Uterus (tissue), 2 donors: ENCODE measurements at regions not wholly inside any gene's neighbourhood (a gene's known extent, or its start where the extent isn't known, plus 50 kb on each side); places are given as distances from the start of the nearest gene placed in this dataset.
"Not testable (repeated sequence)": the region's sequence is repeated elsewhere in the genome, so short reads cannot be mapped to it uniquely, and the experiment has no call there.

Source experiments
- POLR2A ChIP-seq, 2 donors: fragments of 450-650 bp; IDR thresholded peaks; one replicate each; pipeline ENCODE4 v1.6.1; 2016; ENCODE audit warnings: antibody characterized with exemption in 2 of 2, mild to moderate bottlenecking in 1 of 2, moderate library complexity in 1 of 2
- TF ChIP-seq, protein P1 (sequence below), 4 experiments: fragments of 200-600 bp in 2 of 4; fragments of 450-650 bp in 2 of 4; sonication (generic) in 2 of 4; IDR thresholded peaks; one replicate each; pipeline ENCODE4 v1.5.1; 2016 to 2019; ENCODE audit warnings: antibody characterized with exemption in 4 of 4, mild to moderate bottlenecking in 2 of 4, moderate library complexity in 1 of 4

DNA sequence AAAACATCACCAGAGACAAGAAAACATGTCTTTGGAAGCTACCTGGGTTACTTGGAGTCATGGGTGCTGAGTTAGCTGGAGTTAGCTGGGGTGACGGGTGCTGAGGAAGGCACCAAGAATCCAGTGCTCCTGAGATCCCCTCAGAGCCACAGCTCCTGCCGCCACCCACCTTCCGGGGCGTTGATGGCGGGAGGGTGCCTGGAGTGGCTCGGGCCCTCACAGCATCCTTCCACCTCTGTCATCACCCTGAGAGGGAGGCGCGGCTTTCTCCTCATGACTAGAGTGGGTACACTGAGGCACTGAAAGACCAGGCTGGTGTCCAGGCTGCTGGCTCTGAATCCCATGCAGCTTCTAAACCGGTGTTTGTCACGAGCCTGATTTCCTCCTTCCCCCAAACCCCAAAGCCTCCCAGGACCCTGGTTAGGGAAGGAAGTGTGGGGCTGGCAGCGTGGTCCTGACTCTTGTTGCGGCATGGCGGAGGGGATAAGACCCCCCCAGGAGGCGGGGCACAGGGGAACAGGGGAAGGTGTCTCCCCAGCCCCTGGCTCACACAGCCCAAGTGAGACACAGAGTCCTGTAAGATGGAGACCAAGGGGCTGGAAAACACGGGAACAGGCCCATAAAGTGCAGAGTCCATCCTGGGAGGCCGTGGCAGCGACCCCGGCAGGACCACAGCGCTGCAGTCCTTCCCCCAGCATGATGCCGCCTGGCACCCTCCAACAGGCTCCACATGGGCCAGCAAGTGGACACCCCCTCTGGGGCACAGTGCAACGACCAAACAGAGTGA is 107.2 kb upstream of the ZNF469 start:
- TF ChIP-seq, protein P1, sequence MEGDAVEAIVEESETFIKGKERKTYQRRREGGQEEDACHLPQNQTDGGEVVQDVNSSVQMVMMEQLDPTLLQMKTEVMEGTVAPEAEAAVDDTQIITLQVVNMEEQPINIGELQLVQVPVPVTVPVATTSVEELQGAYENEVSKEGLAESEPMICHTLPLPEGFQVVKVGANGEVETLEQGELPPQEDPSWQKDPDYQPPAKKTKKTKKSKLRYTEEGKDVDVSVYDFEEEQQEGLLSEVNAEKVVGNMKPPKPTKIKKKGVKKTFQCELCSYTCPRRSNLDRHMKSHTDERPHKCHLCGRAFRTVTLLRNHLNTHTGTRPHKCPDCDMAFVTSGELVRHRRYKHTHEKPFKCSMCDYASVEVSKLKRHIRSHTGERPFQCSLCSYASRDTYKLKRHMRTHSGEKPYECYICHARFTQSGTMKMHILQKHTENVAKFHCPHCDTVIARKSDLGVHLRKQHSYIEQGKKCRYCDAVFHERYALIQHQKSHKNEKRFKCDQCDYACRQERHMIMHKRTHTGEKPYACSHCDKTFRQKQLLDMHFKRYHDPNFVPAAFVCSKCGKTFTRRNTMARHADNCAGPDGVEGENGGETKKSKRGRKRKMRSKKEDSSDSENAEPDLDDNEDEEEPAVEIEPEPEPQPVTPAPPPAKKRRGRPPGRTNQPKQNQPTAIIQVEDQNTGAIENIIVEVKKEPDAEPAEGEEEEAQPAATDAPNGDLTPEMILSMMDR (IDR thresholded peaks at IDR 0.05), result not testable (repeated sequence)
- TF ChIP-seq POLR2A (IDR thresholded peaks at IDR 0.05), result not testable (repeated sequence)
